A549 (cell line): ENCODE measurements at regions not wholly inside any gene's neighbourhood (a gene's known extent, or its start where the extent isn't known, plus 50 kb on each side); places are given as distances from the start of the nearest gene placed in this dataset.

Source experiments
- CHD2 ChIP-seq: fragments of 150-350 bp; IDR thresholded peaks from 2 replicates; pipeline ENCODE4 v1.6.1; 2014; ENCODE audit warnings: low read length; ENCODE audit not compliant: partially characterized antibody
- CTCF ChIP-seq: fragments of >200 bp; sonication (Bioruptor Twin); formaldehyde crosslinking; IDR thresholded peaks from 3 replicates; pipeline ENCODE4 v1.5.1; 2016
- EP300 ChIP-seq, 2 experiments: fragments of >200 bp; sonication (Bioruptor Twin); formaldehyde crosslinking; IDR thresholded peaks; 2 replicates in 1 of 2; 3 replicates in 1 of 2; pipeline ENCODE4 v1.6.1; 2016 to 2017
- JUN ChIP-seq, 2 experiments: fragments of >200 bp; sonication (Bioruptor Twin); formaldehyde crosslinking; IDR thresholded peaks; 2 replicates in 1 of 2; 3 replicates in 1 of 2; pipeline ENCODE4 v1.6.1; 2016 to 2017
- MAX ChIP-seq: IDR thresholded peaks from 2 replicates; pipeline ENCODE4 v1.6.1; 2012
- POLR2A ChIP-seq: IDR thresholded peaks from 2 replicates; pipeline ENCODE4 v1.6.1; 2012; ENCODE audit warnings: mild to moderate bottlenecking, low read length
- POLR2AphosphoS2 ChIP-seq: conservative IDR thresholded peaks from 2 replicates; pipeline ENCODE4 v1.6.1; 2012; ENCODE audit warnings: low read length, improper control_type of control experiment, inconsistent platforms
- REST ChIP-seq: fragments of 200-600 bp; sonication (generic); IDR thresholded peaks from 2 replicates; pipeline ENCODE4 v1.6.1; 2016; ENCODE audit warnings: antibody characterized with exemption, mild to moderate bottlenecking, moderate library complexity

GRCh38 chr16:51755577-51756355 lies 604.7 kb upstream of the SALL1 start:
- TF ChIP-seq POLR2AphosphoS2 (no peak), JUN (IDR thresholded peaks at IDR 0.05) (no peak), CHD2 (no peak), REST (no peak), CTCF (no peak), POLR2A (no peak), MAX (no peak), EP300 (IDR thresholded peaks at IDR 0.05) (no peak)
